Endothelial cell of umbilical vein (primary cell): ENCODE measurements at regions not wholly inside any gene's neighbourhood (a gene's known extent, or its start where the extent isn't known, plus 50 kb on each side); places are given as distances from the start of the nearest gene placed in this dataset.

Experiments used
- BruUV-seq: library from RNA; stranded (reverse); fragments of 400-500 nt; replicated peaks from 2 replicates; lab custom pipeline; 2021; lab: Mats Ljungman, UMichigan
- CTCF ChIA-PET: fragments of 300-600, 350-600 bp; sonication (Branson Sonifier 250); formaldehyde crosslinking; loops from one replicate; lab custom pipeline; 2021; ENCODE audit warnings: antibody characterized with exemption, inconsistent platforms; lab: Charles Lee
- POLR2A ChIA-PET: fragments of 300-600, 350-600 bp; sonication (Branson Sonifier 250); formaldehyde crosslinking; loops from one replicate; lab custom pipeline; 2021; ENCODE audit warnings: antibody characterized with exemption, inconsistent platforms; lab: Charles Lee
- DNase-seq: peaks from one replicate; pipeline ENCODE4 v3.0.0-alpha.2; 2011; ENCODE audit warnings: low read depth, low spot score
- FAIRE-seq: peaks from 2 replicates; lab custom pipeline; 2011; peaks lifted over from hg19 to GRCh38; lab: Jason Lieb, UNC
- H2AFZ ChIP-seq: 2 replicates; pipeline ENCODE4 v1.6.0; 2012; ENCODE audit warnings: low read depth, low read length, control low read depth, inconsistent platforms
- H3K27ac ChIP-seq: 2 replicates; pipeline ENCODE4 v1.5.1; 2011; ENCODE audit warnings: low read depth, mild to moderate bottlenecking, control low read depth, low read length, moderate library complexity; ENCODE audit not compliant: insufficient read depth
- H3K27me3 ChIP-seq, 2 experiments: 2 replicates each; pipeline versions ENCODE4 v1.6.0 to v1.6.1; 2011; ENCODE audit warnings: low read length in 2 of 2, mixed read lengths in 1 of 2; ENCODE audit not compliant: control insufficient read depth in 2 of 2, insufficient read depth in 2 of 2
- H3K36me3 ChIP-seq, 2 experiments: 2 replicates in 1 of 2; 3 replicates in 1 of 2; pipeline ENCODE4 v1.5.1; 2011; ENCODE audit warnings: low read length in 2 of 2, mild to moderate bottlenecking in 1 of 2, moderate library complexity in 1 of 2; ENCODE audit not compliant: control insufficient read depth in 2 of 2, insufficient read depth in 2 of 2; ENCODE audit errors: extremely low read depth in 1 of 2
- H3K4me1 ChIP-seq: 3 replicates; pipeline ENCODE4 v1.5.1; 2011; ENCODE audit warnings: mild to moderate bottlenecking, low read length; ENCODE audit not compliant: control insufficient read depth, insufficient read depth; ENCODE audit errors: extremely low read depth
- H3K4me2 ChIP-seq: 2 replicates; pipeline ENCODE4 v1.6.1; 2011; ENCODE audit warnings: low read length, control low read depth, mixed read lengths; ENCODE audit not compliant: insufficient read depth
- H3K4me3 ChIP-seq, 3 experiments: fragments of 200-600 bp in 1 of 3; sonication (generic), shearing (Covaris generic) in 1 of 3; replicated peaks in 1 of 3; 2 replicates each; pipeline ENCODE4 v1.5.1; 2011 to 2016; ENCODE audit warnings: control low read depth in 3 of 3, low read length in 3 of 3, mild to moderate bottlenecking in 2 of 3, inconsistent platforms in 1 of 3, low read depth in 1 of 3, moderate library complexity in 1 of 3; ENCODE audit not compliant: insufficient read depth in 1 of 3
- H3K79me2 ChIP-seq: 2 replicates; pipeline ENCODE4 v1.6.0; 2012; ENCODE audit warnings: low read length, inconsistent platforms; ENCODE audit not compliant: control insufficient read depth, insufficient read depth
- H3K9ac ChIP-seq: replicated peaks from 2 replicates; pipeline ENCODE3; 2011; ENCODE audit warnings: low read length, control low read depth; ENCODE audit not compliant: insufficient read depth; ENCODE audit errors: extremely low read depth
- H3K9me1 ChIP-seq: replicated peaks from 3 replicates; pipeline ENCODE4 v1.6.0; 2011; ENCODE audit warnings: mild to moderate bottlenecking, low read length; ENCODE audit not compliant: control insufficient read depth, insufficient read depth; ENCODE audit errors: extremely low read depth
- H3K9me3 ChIP-seq: replicated peaks from 2 replicates; pipeline ENCODE4 v1.5.1; 2012; ENCODE audit warnings: low read length, inconsistent platforms; ENCODE audit not compliant: control insufficient read depth, insufficient read depth
- H4K20me1 ChIP-seq: replicated peaks from 2 replicates; pipeline ENCODE3; 2011; ENCODE audit warnings: mild to moderate bottlenecking, low read length; ENCODE audit not compliant: control insufficient read depth, insufficient read depth; ENCODE audit errors: extremely low read depth
- EZH2 ChIP-seq: IDR thresholded peaks from 2 replicates; pipeline ENCODE4 v1.6.1; 2012; ENCODE audit warnings: borderline replicate concordance, low read depth, mild to moderate bottlenecking, moderate library complexity, low read length, inconsistent platforms; ENCODE audit not compliant: severe bottlenecking
- FOS ChIP-seq: IDR thresholded peaks from 2 replicates; pipeline ENCODE4 v1.6.1; 2011; ENCODE audit warnings: mild to moderate bottlenecking, low read length, moderate library complexity, borderline replicate concordance; ENCODE audit not compliant: insufficient read depth
- GATA2 ChIP-seq: IDR thresholded peaks from 2 replicates; pipeline ENCODE4 v1.7.0; 2011; ENCODE audit warnings: low read depth, mild to moderate bottlenecking, moderate library complexity, mixed read lengths, low read length; ENCODE audit not compliant: insufficient read length, insufficient read depth
- JUN ChIP-seq: IDR thresholded peaks from 2 replicates; pipeline ENCODE4 v1.6.1; 2011; ENCODE audit warnings: borderline replicate concordance, low read depth; ENCODE audit not compliant: insufficient read length, insufficient read depth
- MYC ChIP-seq: IDR thresholded peaks from one replicate; pipeline ENCODE4 v1.6.1; 2011; ENCODE audit warnings: mild to moderate bottlenecking, low read depth, low read length
- POLR2A ChIP-seq: IDR thresholded peaks from 2 replicates; pipeline ENCODE4 v1.6.1; 2012; ENCODE audit warnings: low read depth, mild to moderate bottlenecking, control low read depth, low read length
- POLR2AphosphoS5 ChIP-seq: IDR thresholded peaks from 2 replicates; pipeline ENCODE4 v1.6.1; 2012; ENCODE audit warnings: low read depth, mild to moderate bottlenecking, control low read depth, low read length, moderate library complexity; ENCODE audit not compliant: insufficient read depth
- dilution Hi-C: fragments of 300-500 bp; cut with MboI; formaldehyde crosslinking; loops from one replicate; pipeline ENCODE4 v1.15.0; 2019; ENCODE audit warnings: low sequenced_read_pairs; ENCODE audit not compliant: extremely low pct_ligation_motif_present
- intact Hi-C: fragments of 100-400 bp; cut with micrococcal nuclease; formaldehyde crosslinking; loops from one replicate; pipeline ENCODE4 v1.10.0; 2022
- TF ChIP-seq, protein P1 (sequence below), 2 donors: IDR thresholded peaks; 1 replicate in 1 of 2; 2 replicates in 1 of 2; pipeline ENCODE4 v1.5.1; 2011; ENCODE audit warnings: low read length in 2 of 2, mild to moderate bottlenecking in 2 of 2, moderate library complexity in 2 of 2, control low read depth in 1 of 2, inconsistent platforms in 1 of 2, low read depth in 1 of 2; ENCODE audit not compliant: insufficient read depth in 1 of 2; ENCODE audit errors: extremely low read depth in 1 of 2
- TF ChIP-seq, protein P2 (sequence below): IDR thresholded peaks from 2 replicates; pipeline ENCODE4 v1.6.1; 2011; ENCODE audit not compliant: insufficient read depth, insufficient read length

DNA sequence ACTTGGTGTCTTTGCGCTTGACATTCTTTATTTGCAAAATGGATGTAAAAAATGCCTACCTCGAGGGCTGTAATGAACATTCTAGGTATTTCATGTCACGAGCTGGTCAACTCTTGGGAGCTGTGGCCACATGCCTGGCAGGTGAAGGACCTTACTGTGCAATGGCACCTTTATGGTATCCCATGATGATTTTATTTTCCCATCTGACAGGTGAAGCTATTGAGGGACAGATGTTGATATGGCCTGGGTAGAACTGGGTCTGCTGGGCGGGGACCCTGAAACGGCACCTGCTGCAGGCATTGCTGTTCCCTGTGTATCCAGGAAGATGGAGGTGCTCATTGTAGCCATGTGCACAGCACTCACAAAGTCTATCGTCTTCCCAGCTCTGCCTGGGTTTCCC is 332.2 kb downstream of the TEX29 start:
- H3K27me3 ChIP-seq, result no peaks in the 10 kb centered on the region
- no peaks in the 10 kb centered on the region for H4K20me1 ChIP-seq
- ChIA-PET CTCF (no interaction called here), POLR2A (no interaction called here)
- H3K36me3 ChIP-seq, result no peaks in the 10 kb centered on the region
- TF ChIP-seq GATA2 (no peak), EZH2 (no peak), MYC (no peak), POLR2AphosphoS5 (no peak), POLR2A (no peak), FOS (no peak), JUN (no peak)
- TF ChIP-seq, protein P1, sequence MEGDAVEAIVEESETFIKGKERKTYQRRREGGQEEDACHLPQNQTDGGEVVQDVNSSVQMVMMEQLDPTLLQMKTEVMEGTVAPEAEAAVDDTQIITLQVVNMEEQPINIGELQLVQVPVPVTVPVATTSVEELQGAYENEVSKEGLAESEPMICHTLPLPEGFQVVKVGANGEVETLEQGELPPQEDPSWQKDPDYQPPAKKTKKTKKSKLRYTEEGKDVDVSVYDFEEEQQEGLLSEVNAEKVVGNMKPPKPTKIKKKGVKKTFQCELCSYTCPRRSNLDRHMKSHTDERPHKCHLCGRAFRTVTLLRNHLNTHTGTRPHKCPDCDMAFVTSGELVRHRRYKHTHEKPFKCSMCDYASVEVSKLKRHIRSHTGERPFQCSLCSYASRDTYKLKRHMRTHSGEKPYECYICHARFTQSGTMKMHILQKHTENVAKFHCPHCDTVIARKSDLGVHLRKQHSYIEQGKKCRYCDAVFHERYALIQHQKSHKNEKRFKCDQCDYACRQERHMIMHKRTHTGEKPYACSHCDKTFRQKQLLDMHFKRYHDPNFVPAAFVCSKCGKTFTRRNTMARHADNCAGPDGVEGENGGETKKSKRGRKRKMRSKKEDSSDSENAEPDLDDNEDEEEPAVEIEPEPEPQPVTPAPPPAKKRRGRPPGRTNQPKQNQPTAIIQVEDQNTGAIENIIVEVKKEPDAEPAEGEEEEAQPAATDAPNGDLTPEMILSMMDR (IDR thresholded peaks at IDR 0.05; ENCODE audit: extremely low read depth in 1 of 2, insufficient read depth in 1 of 2, low read depth in 1 of 2, low read length in 2 of 2), result no peak
- TF ChIP-seq, protein P2, sequence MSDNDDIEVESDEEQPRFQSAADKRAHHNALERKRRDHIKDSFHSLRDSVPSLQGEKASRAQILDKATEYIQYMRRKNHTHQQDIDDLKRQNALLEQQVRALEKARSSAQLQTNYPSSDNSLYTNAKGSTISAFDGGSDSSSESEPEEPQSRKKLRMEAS, result no peak
- H3K4me2 ChIP-seq, result no peak overlapping the region
- H3K4me1 ChIP-seq, result no peaks in the 10 kb centered on the region
- no peak overlapping the region for H3K9ac ChIP-seq
- dilution Hi-C loops, result no loop called here
- H3K27ac ChIP-seq, result no peak overlapping the region
- no peak overlapping the region for H2AFZ ChIP-seq
- no peaks in the 10 kb centered on the region for H3K9me1 ChIP-seq
- no peak overlapping the region for H3K4me3 ChIP-seq
- FAIRE-seq (no peak), DNase-seq (no peak)
- peaks cover 5% of the 10 kb centered on the region for H3K9me3 ChIP-seq
- H3K79me2 ChIP-seq, result no peaks in the 10 kb centered on the region
- intact Hi-C loops, result no loop called here
- no TSS peak for BruUV-seq
